ENCODE measurements at regions not wholly inside any gene's neighbourhood (a gene's known extent, or its start where the extent isn't known, plus 50 kb on each side); places are given as distances from the start of the nearest gene placed in this dataset.

DNA sequence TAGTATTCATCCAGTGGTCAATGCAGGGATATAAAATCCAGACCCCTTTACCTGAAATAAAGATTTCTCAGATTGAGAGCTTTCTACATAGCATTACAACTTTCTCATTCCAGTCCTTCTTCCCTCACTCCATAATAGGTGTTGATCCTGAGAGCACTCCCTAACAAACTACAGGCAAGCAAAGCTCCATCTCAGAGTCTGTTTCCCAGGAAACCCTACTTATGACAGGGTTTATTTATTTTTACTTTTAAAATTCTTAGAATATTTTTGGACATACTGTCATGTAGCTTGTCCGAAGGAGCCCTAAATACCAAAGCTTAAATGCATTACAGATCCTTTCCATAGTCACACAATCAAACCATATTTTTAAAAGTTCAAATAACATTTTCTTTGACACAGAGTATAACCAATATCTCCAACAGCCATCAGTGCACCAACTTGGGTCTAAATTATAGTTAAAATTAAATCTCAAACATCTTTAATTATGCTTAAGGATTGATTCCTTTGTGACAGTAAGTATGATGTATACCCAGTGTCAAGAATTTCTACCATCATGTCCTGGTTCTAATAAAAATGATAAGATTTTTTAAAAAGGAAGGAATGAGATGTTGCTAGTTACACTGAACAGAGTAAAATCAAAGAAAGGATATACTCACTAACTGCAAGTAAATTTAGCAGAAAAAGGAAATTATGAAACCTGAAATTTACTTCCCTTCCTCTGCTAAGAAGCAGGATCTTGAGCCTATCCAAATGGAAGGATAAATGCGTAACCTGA is 580.4 kb upstream of the ADGRL3 start (continued):
- TF ChIP-seq, protein P1, sequence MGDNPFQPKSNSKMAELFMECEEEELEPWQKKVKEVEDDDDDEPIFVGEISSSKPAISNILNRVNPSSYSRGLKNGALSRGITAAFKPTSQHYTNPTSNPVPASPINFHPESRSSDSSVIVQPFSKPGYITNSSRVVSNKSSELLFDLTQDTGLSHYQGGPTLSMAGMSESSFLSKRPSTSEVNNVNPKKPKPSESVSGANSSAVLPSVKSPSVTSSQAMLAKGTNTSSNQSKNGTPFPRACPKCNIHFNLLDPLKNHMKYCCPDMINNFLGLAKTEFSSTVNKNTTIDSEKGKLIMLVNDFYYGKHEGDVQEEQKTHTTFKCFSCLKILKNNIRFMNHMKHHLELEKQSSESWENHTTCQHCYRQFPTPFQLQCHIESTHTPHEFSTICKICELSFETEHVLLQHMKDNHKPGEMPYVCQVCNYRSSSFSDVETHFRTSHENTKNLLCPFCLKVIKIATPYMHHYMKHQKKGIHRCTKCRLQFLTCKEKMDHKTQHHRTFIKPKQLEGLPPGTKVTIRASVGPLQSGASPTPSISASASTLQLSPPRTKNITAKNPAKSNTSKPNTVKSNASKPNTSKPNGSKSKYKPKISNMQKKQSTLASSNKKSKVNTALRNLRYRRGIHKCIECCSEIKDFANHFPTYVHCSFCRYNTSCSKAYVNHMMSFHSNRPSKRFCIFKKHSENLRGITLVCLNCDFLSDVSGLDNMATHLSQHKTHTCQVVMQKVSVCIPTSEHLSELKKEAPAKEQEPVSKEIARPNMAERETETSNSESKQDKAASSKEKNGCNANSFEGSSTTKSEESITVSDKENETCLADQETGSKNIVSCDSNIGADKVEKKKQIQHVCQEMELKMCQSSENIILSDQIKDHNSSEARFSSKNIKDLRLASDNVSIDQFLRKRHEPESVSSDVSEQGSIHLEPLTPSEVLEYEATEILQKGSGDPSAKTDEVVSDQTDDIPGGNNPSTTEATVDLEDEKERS (CRISPR knock-in tag; IDR thresholded peaks at IDR 0.05), result no peak
- no peak for TF ChIP-seq HINFP (CRISPR knock-in tag; IDR thresholded peaks at IDR 0.05; ENCODE audit: low read depth)

DNA sequence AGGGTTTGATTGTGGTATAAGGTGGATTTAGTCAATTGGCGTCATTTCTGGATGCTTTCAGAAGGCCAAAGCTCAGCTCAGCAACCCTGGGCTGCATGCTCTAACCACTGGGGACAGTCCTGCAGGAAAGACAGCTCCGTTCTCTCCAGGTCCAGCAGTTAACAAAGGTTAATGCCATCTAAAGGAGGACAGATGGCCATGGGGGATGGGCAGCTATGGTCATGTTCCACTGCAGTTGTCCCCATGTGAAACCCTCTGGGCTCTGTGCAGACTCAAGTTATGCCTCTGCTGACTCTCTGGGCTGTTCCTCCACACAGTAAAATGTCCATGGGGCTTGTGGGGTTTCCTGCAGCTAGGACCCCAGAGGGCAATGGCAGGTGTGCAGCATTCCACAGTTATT is 562.1 kb upstream of the ADGRL3 start:
- Histone ChIP-seq H3K36me3 (replicated peaks in 1 of 2; ENCODE audit: control insufficient read depth in 1 of 2, insufficient read depth in 2 of 2, low read length in 2 of 2) (no peaks in the 10 kb centered on the region), H3K4me2 (ENCODE audit: low read depth, low read length) (no peak overlapping the region), H3K4me3 (replicated peaks in 1 of 3; ENCODE audit: insufficient read depth in 1 of 3, low read depth in 2 of 3, low read length in 3 of 3) (no peak overlapping the region), H3K27me3 (ENCODE audit: control insufficient read depth in 1 of 2, insufficient read depth in 2 of 2, low read length in 2 of 2) (no peaks in the 10 kb centered on the region), H3K79me2 (ENCODE audit: insufficient read depth, low read length) (no peaks in the 10 kb centered on the region), H2AFZ (ENCODE audit: low read length) (no peak overlapping the region), H4K20me1 (ENCODE audit: insufficient read depth, low read length) (no peaks in the 10 kb centered on the region), H3K27ac (ENCODE audit: extremely low read length, insufficient read depth, low read length) (no peak overlapping the region), H3K9ac (ENCODE audit: insufficient read depth, low read depth, low read length) (no peak overlapping the region), H3K9me3 (ENCODE audit: low read length) (peaks cover 72% of the 10 kb centered on the region), H3K4me1 (ENCODE audit: insufficient read depth, low read length) (no peaks in the 10 kb centered on the region)
- ChIA-PET CTCF (ENCODE audit: low intra/inter-chr PET ratio, low total read pairs) (no interaction called here), POLR2A (no interaction called here)
- in situ Hi-C loops (cut with HindIII; ENCODE audit: extremely low pct_ligation_motif_present, low pct_unique_long_range_greater_than_20kb) (no loop called here), intact Hi-C loops (cut with micrococcal nuclease; ENCODE audit: unreplicated experiment) (no loop called here)
- no peak for TF ChIP-seq MIER3 (CRISPR knock-in tag; IDR thresholded peaks at IDR 0.05; ENCODE audit: borderline replicate concordance)
- TF ChIP-seq ZNF569 (CRISPR knock-in tag; IDR thresholded peaks at IDR 0.05; ENCODE audit: borderline replicate concordance), result no peak
- TF ChIP-seq, protein P2, sequence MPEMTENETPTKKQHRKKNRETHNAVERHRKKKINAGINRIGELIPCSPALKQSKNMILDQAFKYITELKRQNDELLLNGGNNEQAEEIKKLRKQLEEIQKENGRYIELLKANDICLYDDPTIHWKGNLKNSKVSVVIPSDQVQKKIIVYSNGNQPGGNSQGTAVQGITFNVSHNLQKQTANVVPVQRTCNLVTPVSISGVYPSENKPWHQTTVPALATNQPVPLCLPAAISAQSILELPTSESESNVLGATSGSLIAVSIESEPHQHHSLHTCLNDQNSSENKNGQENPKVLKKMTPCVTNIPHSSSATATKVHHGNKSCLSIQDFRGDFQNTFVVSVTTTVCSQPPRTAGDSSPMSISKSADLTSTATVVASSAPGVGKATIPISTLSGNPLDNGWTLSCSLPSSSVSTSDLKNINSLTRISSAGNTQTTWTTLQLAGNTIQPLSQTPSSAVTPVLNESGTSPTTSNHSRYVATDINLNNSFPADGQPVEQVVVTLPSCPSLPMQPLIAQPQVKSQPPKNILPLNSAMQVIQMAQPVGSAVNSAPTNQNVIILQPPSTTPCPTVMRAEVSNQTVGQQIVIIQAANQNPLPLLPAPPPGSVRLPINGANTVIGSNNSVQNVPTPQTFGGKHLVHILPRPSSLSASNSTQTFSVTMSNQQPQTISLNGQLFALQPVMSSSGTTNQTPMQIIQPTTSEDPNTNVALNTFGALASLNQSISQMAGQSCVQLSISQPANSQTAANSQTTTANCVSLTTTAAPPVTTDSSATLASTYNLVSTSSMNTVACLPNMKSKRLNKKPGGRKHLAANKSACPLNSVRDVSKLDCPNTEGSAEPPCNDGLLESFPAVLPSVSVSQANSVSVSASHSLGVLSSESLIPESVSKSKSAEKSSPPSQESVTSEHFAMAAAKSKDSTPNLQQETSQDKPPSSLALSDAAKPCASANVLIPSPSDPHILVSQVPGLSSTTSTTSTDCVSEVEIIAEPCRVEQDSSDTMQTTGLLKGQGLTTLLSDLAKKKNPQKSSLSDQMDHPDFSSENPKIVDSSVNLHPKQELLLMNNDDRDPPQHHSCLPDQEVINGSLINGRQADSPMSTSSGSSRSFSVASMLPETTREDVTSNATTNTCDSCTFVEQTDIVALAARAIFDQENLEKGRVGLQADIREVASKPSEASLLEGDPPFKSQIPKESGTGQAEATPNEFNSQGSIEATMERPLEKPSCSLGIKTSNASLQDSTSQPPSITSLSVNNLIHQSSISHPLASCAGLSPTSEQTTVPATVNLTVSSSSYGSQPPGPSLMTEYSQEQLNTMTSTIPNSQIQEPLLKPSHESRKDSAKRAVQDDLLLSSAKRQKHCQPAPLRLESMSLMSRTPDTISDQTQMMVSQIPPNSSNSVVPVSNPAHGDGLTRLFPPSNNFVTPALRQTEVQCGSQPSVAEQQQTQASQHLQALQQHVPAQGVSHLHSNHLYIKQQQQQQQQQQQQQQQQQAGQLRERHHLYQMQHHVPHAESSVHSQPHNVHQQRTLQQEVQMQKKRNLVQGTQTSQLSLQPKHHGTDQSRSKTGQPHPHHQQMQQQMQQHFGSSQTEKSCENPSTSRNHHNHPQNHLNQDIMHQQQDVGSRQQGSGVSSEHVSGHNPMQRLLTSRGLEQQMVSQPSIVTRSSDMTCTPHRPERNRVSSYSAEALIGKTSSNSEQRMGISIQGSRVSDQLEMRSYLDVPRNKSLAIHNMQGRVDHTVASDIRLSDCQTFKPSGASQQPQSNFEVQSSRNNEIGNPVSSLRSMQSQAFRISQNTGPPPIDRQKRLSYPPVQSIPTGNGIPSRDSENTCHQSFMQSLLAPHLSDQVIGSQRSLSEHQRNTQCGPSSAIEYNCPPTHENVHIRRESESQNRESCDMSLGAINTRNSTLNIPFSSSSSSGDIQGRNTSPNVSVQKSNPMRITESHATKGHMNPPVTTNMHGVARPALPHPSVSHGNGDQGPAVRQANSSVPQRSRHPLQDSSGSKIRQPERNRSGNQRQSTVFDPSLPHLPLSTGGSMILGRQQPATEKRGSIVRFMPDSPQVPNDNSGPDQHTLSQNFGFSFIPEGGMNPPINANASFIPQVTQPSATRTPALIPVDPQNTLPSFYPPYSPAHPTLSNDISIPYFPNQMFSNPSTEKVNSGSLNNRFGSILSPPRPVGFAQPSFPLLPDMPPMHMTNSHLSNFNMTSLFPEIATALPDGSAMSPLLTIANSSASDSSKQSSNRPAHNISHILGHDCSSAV (CRISPR knock-in tag; IDR thresholded peaks at IDR 0.05; ENCODE audit: borderline replicate concordance), result no peak
- FAIRE-seq, result no peak
- no TSS peak for BruUV-seq (replicated peaks)
- WGBS (ENCODE audit: low lambda C conversion rate), result 0% methylated on average over 2 of the region's 2 CpGs
- ATAC-seq, result no peak
- DNase-seq (ENCODE audit: low spot score), result no peak
